HCEC 1CT (cell line): ENCODE measurements at regions not wholly inside any gene's neighbourhood (a gene's known extent, or its start where the extent isn't known, plus 50 kb on each side); places are given as distances from the start of the nearest gene placed in this dataset.

Experiments used
- DNase-seq: peaks from one replicate; pipeline ENCODE4 v3.0.0-alpha.2; 2017

- no peak for DNase-seq
Observed at GRCh38 chr15:31264559-31265089, 62.0 kb upstream of the KLF13 start.

GRCh38 chr15:31265090-31265870, 61.4 kb upstream of the KLF13 start:
- no peak for DNase-seq

GRCh38 chr15:31265871-31266711, 60.5 kb upstream of the KLF13 start:
- DNase-seq: no peak

GRCh38 chr15:31266712-31267111, 59.9 kb upstream of the KLF13 start:
- DNase-seq: no peak

- no peak for DNase-seq
Observed at GRCh38 chr15:31267161-31268107, 59.2 kb upstream of the KLF13 start.

- DNase-seq: no peak
Observed at GRCh38 chr15:31268108-31268501, 58.5 kb upstream of the KLF13 start.

GRCh38 chr15:31268911-31269784, 57.5 kb upstream of the KLF13 start:
- no peak for DNase-seq

GRCh38 chr15:31269816-31270575, 56.6 kb upstream of the KLF13 start:
- DNase-seq: no peak

- DNase-seq: no peak
Observed at GRCh38 chr15:31270767-31271166, 55.9 kb upstream of the KLF13 start.

GRCh38 chr15:31271224-31271635, 55.4 kb upstream of the KLF13 start:
- DNase-seq: no peak

- no peak for DNase-seq
Observed at GRCh38 chr15:31271711-31272557, 54.7 kb upstream of the KLF13 start.

GRCh38 chr15:31272558-31273257, 53.9 kb upstream of the KLF13 start:
- no peak for DNase-seq

- DNase-seq: no peak
Observed at GRCh38 chr15:31273258-31273941, 53.2 kb upstream of the KLF13 start.

GRCh38 chr15:31274496-31275330, 51.9 kb upstream of the KLF13 start:
- no peak for DNase-seq

- DNase-seq: no peak
Observed at GRCh38 chr15:31275331-31276262, 51.0 kb upstream of the KLF13 start.

- DNase-seq: no peak
Observed at GRCh38 chr15:31276596-31277298, 49.9 kb upstream of the KLF13 start.
